Fibroblast of lung (primary cell): ENCODE measurements at regions not wholly inside any gene's neighbourhood (a gene's known extent, or its start where the extent isn't known, plus 50 kb on each side); places are given as distances from the start of the nearest gene placed in this dataset.

ENCODE experiments used
- DNase-seq, 2 donors: peaks; one replicate each; pipeline versions ENCODE4 v3.0.0 to v3.0.0-alpha.2; 2010; ENCODE audit warnings: low read depth in 2 of 2
- H2AFZ ChIP-seq: 2 replicates; pipeline ENCODE4 v1.5.1; 2012; ENCODE audit warnings: low read length, control low read depth, inconsistent platforms
- H3K27ac ChIP-seq: 2 replicates; pipeline ENCODE4 v1.5.1; 2011; ENCODE audit warnings: low read length, control low read depth; ENCODE audit not compliant: insufficient read depth
- H3K27me3 ChIP-seq: 2 replicates; pipeline ENCODE4 v1.5.1; 2011; ENCODE audit warnings: mild to moderate bottlenecking, low read length; ENCODE audit not compliant: control insufficient read depth, insufficient read depth
- H3K36me3 ChIP-seq: 2 replicates; pipeline ENCODE4 v1.5.1; 2011; ENCODE audit warnings: low read length; ENCODE audit not compliant: control insufficient read depth, insufficient read depth
- H3K4me1 ChIP-seq: 2 replicates; pipeline ENCODE4 v1.5.1; 2011; ENCODE audit warnings: low read length; ENCODE audit not compliant: control insufficient read depth, insufficient read depth; ENCODE audit errors: extremely low read depth
- H3K4me2 ChIP-seq: 2 replicates; pipeline ENCODE4 v1.5.1; 2011; ENCODE audit warnings: low read length, control low read depth; ENCODE audit not compliant: insufficient read depth; ENCODE audit errors: extremely low read depth
- H3K4me3 ChIP-seq, 4 experiments: fragments of 200-600 bp in 1 of 4; sonication (generic) in 1 of 4; replicated peaks in 1 of 4; 2 replicates each; pipeline ENCODE4 v1.5.1; 2011 to 2016; ENCODE audit warnings: low read length in 4 of 4, low read depth in 3 of 4, mild to moderate bottlenecking in 3 of 4, control low read depth in 2 of 4, inconsistent platforms in 1 of 4, mixed read lengths in 1 of 4; ENCODE audit not compliant: insufficient read depth in 1 of 4; ENCODE audit errors: control extremely low read depth in 1 of 4
- H3K79me2 ChIP-seq: 2 replicates; pipeline ENCODE4 v1.5.1; 2012; ENCODE audit warnings: mild to moderate bottlenecking, low read length, inconsistent platforms; ENCODE audit not compliant: control insufficient read depth, insufficient read depth
- H3K9ac ChIP-seq: 2 replicates; pipeline ENCODE4 v1.5.1; 2011; ENCODE audit warnings: mild to moderate bottlenecking, low read length, control low read depth; ENCODE audit not compliant: insufficient read depth
- H3K9me3 ChIP-seq: 2 replicates; pipeline ENCODE4 v1.5.1; 2012; ENCODE audit warnings: low read depth, low read length; ENCODE audit not compliant: control insufficient read depth, insufficient read depth
- H4K20me1 ChIP-seq: 2 replicates; pipeline ENCODE4 v1.5.1; 2011; ENCODE audit warnings: low read length; ENCODE audit not compliant: control insufficient read depth, insufficient read depth; ENCODE audit errors: extremely low read depth
- EZH2 ChIP-seq: IDR thresholded peaks from 2 replicates; pipeline ENCODE4 v1.5.1; 2012; ENCODE audit warnings: low read length, control low read depth, mild to moderate bottlenecking; ENCODE audit errors: missing control alignments
- TF ChIP-seq, protein P1 (sequence below), 2 donors: IDR thresholded peaks in 1 of 2; conservative IDR thresholded peaks in 1 of 2; 1 replicate in 1 of 2; 2 replicates in 1 of 2; pipeline ENCODE4 v1.5.1; 2011 to 2012; ENCODE audit warnings: low read length in 2 of 2, control low read depth in 1 of 2, inconsistent platforms in 1 of 2, low read depth in 1 of 2, mild to moderate bottlenecking in 1 of 2

DNA sequence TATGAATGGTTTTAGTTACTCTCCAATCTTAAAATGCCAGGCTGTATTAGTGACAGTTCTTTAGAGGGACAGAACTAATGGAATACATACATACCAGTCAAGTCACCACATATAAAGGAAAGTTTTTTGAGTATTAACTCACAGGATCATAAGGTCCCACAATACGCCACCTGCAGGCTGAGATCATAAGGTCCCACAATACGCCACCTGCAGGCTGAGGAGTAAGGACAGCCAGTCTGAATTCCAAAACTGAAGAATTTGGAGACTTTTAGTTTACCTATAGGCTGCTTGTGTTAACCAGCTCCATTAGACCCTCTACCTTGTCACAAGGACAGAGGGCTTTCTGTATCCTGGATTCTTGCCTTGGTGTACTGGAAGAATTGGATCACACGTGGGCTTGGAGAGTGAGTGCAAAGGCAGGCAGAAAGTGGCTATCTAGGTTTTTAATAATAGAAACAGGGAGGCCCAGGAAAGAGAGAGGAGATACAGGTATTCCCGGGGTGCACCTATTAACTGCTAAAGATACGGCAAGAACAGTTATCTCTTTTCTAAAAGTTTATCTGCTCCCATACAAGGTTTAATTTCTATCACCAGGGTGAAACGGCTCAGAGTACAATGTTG is 234.9 kb upstream of the CYRIA start:
- Histone ChIP-seq H3K79me2 (no peaks in the 10 kb centered on the region), H3K27me3 (no peaks in the 10 kb centered on the region), H3K4me1 (no peaks in the 10 kb centered on the region), H3K9ac (no peak overlapping the region), H4K20me1 (no peaks in the 10 kb centered on the region), H3K4me2 (no peak overlapping the region), H3K4me3 (no peak overlapping the region), H3K36me3 (no peaks in the 10 kb centered on the region), H3K27ac (no peak overlapping the region), H2AFZ (no peak overlapping the region), H3K9me3 (no peaks in the 10 kb centered on the region)
- TF ChIP-seq EZH2 = no peak
- TF ChIP-seq, protein P1, sequence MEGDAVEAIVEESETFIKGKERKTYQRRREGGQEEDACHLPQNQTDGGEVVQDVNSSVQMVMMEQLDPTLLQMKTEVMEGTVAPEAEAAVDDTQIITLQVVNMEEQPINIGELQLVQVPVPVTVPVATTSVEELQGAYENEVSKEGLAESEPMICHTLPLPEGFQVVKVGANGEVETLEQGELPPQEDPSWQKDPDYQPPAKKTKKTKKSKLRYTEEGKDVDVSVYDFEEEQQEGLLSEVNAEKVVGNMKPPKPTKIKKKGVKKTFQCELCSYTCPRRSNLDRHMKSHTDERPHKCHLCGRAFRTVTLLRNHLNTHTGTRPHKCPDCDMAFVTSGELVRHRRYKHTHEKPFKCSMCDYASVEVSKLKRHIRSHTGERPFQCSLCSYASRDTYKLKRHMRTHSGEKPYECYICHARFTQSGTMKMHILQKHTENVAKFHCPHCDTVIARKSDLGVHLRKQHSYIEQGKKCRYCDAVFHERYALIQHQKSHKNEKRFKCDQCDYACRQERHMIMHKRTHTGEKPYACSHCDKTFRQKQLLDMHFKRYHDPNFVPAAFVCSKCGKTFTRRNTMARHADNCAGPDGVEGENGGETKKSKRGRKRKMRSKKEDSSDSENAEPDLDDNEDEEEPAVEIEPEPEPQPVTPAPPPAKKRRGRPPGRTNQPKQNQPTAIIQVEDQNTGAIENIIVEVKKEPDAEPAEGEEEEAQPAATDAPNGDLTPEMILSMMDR (conservative IDR thresholded peaks at IDR 0.05 in 1 of 2, IDR thresholded peaks at IDR 0.05 in 1 of 2; ENCODE audit: low read depth in 1 of 2, low read length in 2 of 2) = peak in 1 of 2 donors; percentile 32
- DNase-seq = peak in 1 of 2 donors; percentile 5

DNA sequence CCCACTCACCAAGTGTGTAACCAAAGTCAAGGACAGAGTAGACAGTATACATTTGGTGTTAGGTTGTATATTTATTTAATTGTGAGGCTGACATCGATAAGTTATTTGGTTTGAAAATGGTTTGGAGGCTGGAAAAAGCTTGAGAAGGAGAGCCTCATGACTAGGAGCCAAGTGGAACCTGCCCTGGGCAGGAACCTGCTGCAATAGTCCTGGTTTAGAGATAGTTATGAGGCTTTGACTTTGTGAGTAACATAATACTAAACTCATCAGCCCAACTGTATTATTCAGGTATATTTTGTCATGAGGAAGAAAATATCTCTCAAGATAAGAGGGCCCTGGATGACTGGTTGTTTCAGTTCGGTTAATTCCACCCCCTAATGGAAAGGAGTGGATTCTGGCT is 234.3 kb upstream of the CYRIA start:
- H3K9ac ChIP-seq = no peak overlapping the region
- H4K20me1 ChIP-seq = no peaks in the 10 kb centered on the region
- DNase-seq = no peak

DNA sequence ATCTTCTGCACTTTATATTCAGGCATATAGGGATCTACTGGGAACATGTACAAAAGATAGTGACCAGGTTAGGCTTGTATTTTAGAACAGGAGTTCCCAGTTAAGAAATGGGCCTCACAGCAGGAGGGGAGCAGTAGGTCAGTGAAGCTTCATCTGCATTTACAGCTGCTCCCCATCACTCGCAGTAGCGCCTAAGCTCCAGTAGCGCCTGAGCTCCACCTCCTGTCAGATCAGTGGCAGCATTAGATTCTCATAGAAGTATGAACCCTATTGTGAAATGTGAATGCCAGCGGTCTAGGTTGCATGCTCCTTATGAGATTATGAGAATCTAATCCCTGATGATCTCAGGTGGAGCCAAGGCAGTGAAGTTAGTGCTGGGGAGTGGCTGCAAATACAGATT is 224.4 kb upstream of the CYRIA start:
- H3K27me3 ChIP-seq = no peaks in the 10 kb centered on the region
- H3K4me1 ChIP-seq = no peaks in the 10 kb centered on the region
- TF ChIP-seq EZH2 = no peak
- TF ChIP-seq, protein P1 (conservative IDR thresholded peaks at IDR 0.05 in 1 of 2, IDR thresholded peaks at IDR 0.05 in 1 of 2; ENCODE audit: low read depth in 1 of 2, low read length in 2 of 2) = no peak
- H3K9ac ChIP-seq = no peak overlapping the region
- no peaks in the 10 kb centered on the region for H4K20me1 ChIP-seq
- H3K27ac ChIP-seq = no peak overlapping the region
- no peak overlapping the region for H3K4me3 ChIP-seq
- H3K79me2 ChIP-seq = no peaks in the 10 kb centered on the region
- no peak for DNase-seq
- no peak overlapping the region for H3K4me2 ChIP-seq
- no peak overlapping the region for H2AFZ ChIP-seq
- no peaks in the 10 kb centered on the region for H3K9me3 ChIP-seq
- H3K36me3 ChIP-seq = no peaks in the 10 kb centered on the region

More for the DNA sequence above, 234.3 kb upstream of the CYRIA start:
- Histone ChIP-seq H3K27ac (no peak overlapping the region), H3K4me2 (no peak overlapping the region), H3K9me3 (no peaks in the 10 kb centered on the region), H3K36me3 (no peaks in the 10 kb centered on the region), H3K27me3 (no peaks in the 10 kb centered on the region), H3K4me1 (no peaks in the 10 kb centered on the region), H3K4me3 (no peak overlapping the region), H2AFZ (no peak overlapping the region), H3K79me2 (no peaks in the 10 kb centered on the region)
- TF ChIP-seq, protein P1 (conservative IDR thresholded peaks at IDR 0.05 in 1 of 2, IDR thresholded peaks at IDR 0.05 in 1 of 2; ENCODE audit: low read depth in 1 of 2, low read length in 2 of 2) = no peak
- TF ChIP-seq EZH2 = no peak
